Mammary epithelial cell (primary cell): ENCODE measurements at regions not wholly inside any gene's neighbourhood (a gene's known extent, or its start where the extent isn't known, plus 50 kb on each side); places are given as distances from the start of the nearest gene placed in this dataset.

Experiments
- CTCF ChIP-seq, 2 donors: IDR thresholded peaks in 1 of 2; conservative IDR thresholded peaks in 1 of 2; 2 replicates each; pipeline ENCODE4 v1.5.1; 2011 to 2012; ENCODE audit warnings: inconsistent platforms in 2 of 2, low read length in 2 of 2, mild to moderate bottlenecking in 2 of 2, control low read depth in 1 of 2, low read depth in 1 of 2; ENCODE audit not compliant: insufficient read depth in 1 of 2; ENCODE audit errors: extremely low read depth in 1 of 2
- EZH2 ChIP-seq: IDR thresholded peaks from 2 replicates; pipeline ENCODE4 v1.6.1; 2012; ENCODE audit warnings: low read length, inconsistent platforms, borderline replicate concordance

- TF ChIP-seq CTCF (conservative IDR thresholded peaks at IDR 0.05 in 1 of 2, IDR thresholded peaks at IDR 0.05 in 1 of 2; ENCODE audit: extremely low read depth in 1 of 2, insufficient read depth in 1 of 2, low read depth in 1 of 2, low read length in 2 of 2) (no peak), EZH2 (no peak)
Observed at GRCh38 chr5:39604491-39604890, 179.7 kb upstream of the DAB2 start.
